GM23248 (cell line): ENCODE measurements at regions not wholly inside any gene's neighbourhood (a gene's known extent, or its start where the extent isn't known, plus 50 kb on each side); places are given as distances from the start of the nearest gene placed in this dataset.

Source experiments
- DNase-seq: peaks from one replicate; pipeline ENCODE4 v3.0.0-alpha.2; 2015
- H2AFZ ChIP-seq: fragments of 200-600 bp; sonication (generic); 2 replicates; pipeline ENCODE4 v1.6.1; 2016; ENCODE audit warnings: antibody characterized with exemption
- H3F3A ChIP-seq: fragments of 200-600 bp; sonication (generic); 2 replicates; pipeline ENCODE4 v1.6.1; 2016; ENCODE audit warnings: mild to moderate bottlenecking, antibody characterized with exemption, mixed run types; ENCODE audit not compliant: insufficient read depth
- H3K27ac ChIP-seq: fragments of 200-600 bp; sonication (generic); 2 replicates; pipeline ENCODE4 v1.5.1; 2016; ENCODE audit warnings: mild to moderate bottlenecking
- H3K27me3 ChIP-seq: fragments of 200-600 bp; sonication (generic); replicated peaks from 2 replicates; pipeline ENCODE4 v1.6.1; 2016; ENCODE audit warnings: mild to moderate bottlenecking; ENCODE audit not compliant: insufficient read depth
- H3K36me3 ChIP-seq: fragments of 200-600 bp; sonication (generic); 2 replicates; pipeline ENCODE4 v1.6.1; 2016; ENCODE audit warnings: low read depth, mild to moderate bottlenecking
- H3K4me1 ChIP-seq: fragments of 200-600 bp; sonication (generic); 2 replicates; pipeline ENCODE4 v1.6.1; 2016; ENCODE audit warnings: mild to moderate bottlenecking; ENCODE audit not compliant: insufficient read depth
- H3K4me2 ChIP-seq: fragments of 200-600 bp; sonication (generic); one replicate; pipeline ENCODE4 v1.6.1; 2016; ENCODE audit warnings: mild to moderate bottlenecking; ENCODE audit not compliant: unreplicated experiment
- H3K4me3 ChIP-seq: fragments of 200-600 bp; sonication (generic); 2 replicates; pipeline ENCODE4 v1.5.1; 2016; ENCODE audit warnings: mild to moderate bottlenecking
- H3K79me2 ChIP-seq: fragments of 200-600 bp; sonication (generic); 2 replicates; pipeline ENCODE4 v1.6.1; 2016; ENCODE audit warnings: mild to moderate bottlenecking; ENCODE audit not compliant: insufficient read depth
- H3K9ac ChIP-seq: fragments of 200-600 bp; sonication (generic); 2 replicates; pipeline ENCODE4 v1.6.1; 2016; ENCODE audit warnings: mild to moderate bottlenecking
- H3K9me2 ChIP-seq: fragments of 200-600 bp; sonication (generic); 2 replicates; pipeline ENCODE4 v1.6.1; 2016; ENCODE audit warnings: mixed run types, mild to moderate bottlenecking, moderate library complexity; ENCODE audit not compliant: insufficient read depth
- H3K9me3 ChIP-seq: fragments of 200-600 bp; sonication (generic); one replicate; pipeline ENCODE4 v1.6.1; 2017; ENCODE audit warnings: low read depth
- H4K20me1 ChIP-seq: fragments of 200-600 bp; sonication (generic); 2 replicates; pipeline ENCODE4 v1.6.0; 2016; ENCODE audit not compliant: insufficient read depth
- EZH2 ChIP-seq: fragments of 200-600 bp; sonication (generic); IDR thresholded peaks from 2 replicates; pipeline ENCODE4 v1.6.1; 2018; ENCODE audit warnings: antibody characterized with exemption, mild to moderate bottlenecking; ENCODE audit not compliant: insufficient read depth, poor library complexity, severe bottlenecking
- EZH2phosphoT487 ChIP-seq: fragments of 200-600 bp; sonication (generic); IDR thresholded peaks from 2 replicates; pipeline ENCODE4 v1.6.1; 2018; ENCODE audit warnings: antibody characterized with exemption, moderate library complexity, mild to moderate bottlenecking, low read depth; ENCODE audit not compliant: insufficient read depth
- WGBS, 2 experiments: methylation state at CpG; one replicate each; pipeline ENCODE4 v1.1.6; 2015 to 2017; ENCODE audit warnings: low lambda C conversion rate in 2 of 2, low coverage in 1 of 2; ENCODE audit errors: missing lambda C conversion rate in 2 of 2; 5-methylcytosine and 5-hydroxymethylcytosine counted together
- in situ Hi-C: fragments of 300-500 bp; cut with MboI; formaldehyde crosslinking; loops from 2 replicates; pipeline ENCODE4 v1.15.0; 2020

GRCh38 chr2:41703123-41703522, 344.7 kb upstream of the PKDCC start:
- no peaks in the 10 kb centered on the region for H3K36me3 ChIP-seq
- no peak overlapping the region for H3K4me3 ChIP-seq
- no peak for TF ChIP-seq EZH2
- TF ChIP-seq EZH2phosphoT487: no peak
- no peaks in the 10 kb centered on the region for H4K20me1 ChIP-seq
- H3K9me3 ChIP-seq: no peaks in the 10 kb centered on the region
- 0 out of 2 replicates have a peak, but pooled peaks cover 5% of the 10 kb centered on the region for H3K27me3 ChIP-seq
- no peak for DNase-seq
- no peak overlapping the region for H3K9ac ChIP-seq
- H3K27ac ChIP-seq: no peak overlapping the region
- no peaks in the 10 kb centered on the region for H3K4me1 ChIP-seq
- H3K79me2 ChIP-seq: no peaks in the 10 kb centered on the region
- no peak overlapping the region for H2AFZ ChIP-seq
- 23 to 30% methylated on average over 2 of the region's 2 CpGs for WGBS, 2 experiments
- no peaks in the 10 kb centered on the region for H3K9me2 ChIP-seq
- in situ Hi-C loops: no loop called here
- H3K4me2 ChIP-seq: no peak overlapping the region
- no peaks in the 10 kb centered on the region for H3F3A ChIP-seq

- H3K79me2 ChIP-seq: no peaks in the 10 kb centered on the region
- 55 to 61% methylated on average over 4 of the region's 4 CpGs for WGBS, 2 experiments
- H3K36me3 ChIP-seq: no peaks in the 10 kb centered on the region
- H3K9me3 ChIP-seq: no peaks in the 10 kb centered on the region
- H3K4me3 ChIP-seq: no peak overlapping the region
- H2AFZ ChIP-seq: no peak overlapping the region
- DNase-seq: no peak
- in situ Hi-C loops: no loop called here
- 0 out of 2 replicates have a peak, but pooled peaks cover 1% of the 10 kb centered on the region for H3K27me3 ChIP-seq
- H3K4me2 ChIP-seq: no peak overlapping the region
- H3K4me1 ChIP-seq: no peaks in the 10 kb centered on the region
- H4K20me1 ChIP-seq: no peaks in the 10 kb centered on the region
- no peak overlapping the region for H3K27ac ChIP-seq
- TF ChIP-seq EZH2phosphoT487 (no peak), EZH2 (no peak)
- no peaks in the 10 kb centered on the region for H3F3A ChIP-seq
- H3K9ac ChIP-seq: no peak overlapping the region
- H3K9me2 ChIP-seq: no peaks in the 10 kb centered on the region
Measured at GRCh38 chr2:41705634-41706033, 342.2 kb upstream of the PKDCC start.

GRCh38 chr2:41706286-41706685, 341.5 kb upstream of the PKDCC start:
- WGBS, 2 experiments: 50 to 62% methylated on average over 2 of the region's 2 CpGs
- Histone ChIP-seq H3K4me1 (no peaks in the 10 kb centered on the region), H3K27ac (no peak overlapping the region), H3K4me3 (no peak overlapping the region), H3K9ac (no peak overlapping the region), H3K4me2 (no peak overlapping the region), H3K27me3 (no peaks in the 10 kb centered on the region), H3K9me3 (no peaks in the 10 kb centered on the region), H2AFZ (no peak overlapping the region), H3F3A (no peaks in the 10 kb centered on the region), H3K79me2 (no peaks in the 10 kb centered on the region), H3K36me3 (no peaks in the 10 kb centered on the region), H4K20me1 (no peaks in the 10 kb centered on the region), H3K9me2 (no peaks in the 10 kb centered on the region)
- in situ Hi-C loops: no loop called here
- DNase-seq: no peak
- TF ChIP-seq EZH2: no peak
- no peak for TF ChIP-seq EZH2phosphoT487

GRCh38 chr2:41707790-41708451, 339.9 kb upstream of the PKDCC start:
- no peak overlapping the region for H3K9ac ChIP-seq
- no peaks in the 10 kb centered on the region for H3K27me3 ChIP-seq
- H3K27ac ChIP-seq: no peak overlapping the region
- H3F3A ChIP-seq: no peaks in the 10 kb centered on the region
- H3K79me2 ChIP-seq: no peaks in the 10 kb centered on the region
- H3K9me3 ChIP-seq: no peaks in the 10 kb centered on the region
- no peak overlapping the region for H2AFZ ChIP-seq
- no peaks in the 10 kb centered on the region for H3K4me1 ChIP-seq
- 67 to 75% methylated on average over 10 of the region's 10 CpGs for WGBS, 2 experiments
- H3K4me2 ChIP-seq: no peak overlapping the region
- in situ Hi-C loops: no loop called here
- no peaks in the 10 kb centered on the region for H3K36me3 ChIP-seq
- no peak for DNase-seq
- TF ChIP-seq EZH2 (no peak), EZH2phosphoT487 (no peak)
- H4K20me1 ChIP-seq: no peaks in the 10 kb centered on the region
- H3K9me2 ChIP-seq: no peaks in the 10 kb centered on the region
- no peak overlapping the region for H3K4me3 ChIP-seq
